SIG-M5 (cell line): ENCODE measurements at regions not wholly inside any gene's neighbourhood (a gene's known extent, or its start where the extent isn't known, plus 50 kb on each side); places are given as distances from the start of the nearest gene placed in this dataset.
A peak's percentile ranks its signal among the peaks of the same experiment; 100 is the strongest.

Source experiments
- DNase-seq: peaks from one replicate; lab custom pipeline; 2025; lab: John Stamatoyannopoulos, UW

DNA sequence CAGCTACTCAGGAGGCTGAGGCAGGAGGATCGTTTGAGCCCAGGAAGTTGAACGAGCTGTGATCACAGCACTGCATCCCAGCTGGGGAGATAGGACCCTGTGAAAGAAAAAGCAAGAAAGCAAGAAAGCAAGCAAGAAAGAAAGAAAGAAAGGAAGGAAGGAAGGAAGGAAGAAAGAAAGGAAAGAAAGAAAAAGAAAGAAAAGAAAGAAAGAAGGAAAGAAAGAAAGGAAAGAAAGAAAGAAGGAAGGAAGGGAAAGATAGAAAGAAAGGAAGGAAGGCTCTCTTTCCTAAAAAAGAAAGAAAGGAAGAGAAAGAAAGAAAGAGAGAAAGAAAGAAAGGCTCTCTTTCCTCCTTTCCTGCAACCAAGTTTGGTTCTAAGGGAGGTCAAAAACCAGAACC lies 380.3 kb downstream of the PCNX1 start:
- no peak for DNase-seq

- no peak for DNase-seq
These were observed 382.3 kb downstream of the PCNX1 start for GRCh38 chr14:71289536-71289935.

DNA sequence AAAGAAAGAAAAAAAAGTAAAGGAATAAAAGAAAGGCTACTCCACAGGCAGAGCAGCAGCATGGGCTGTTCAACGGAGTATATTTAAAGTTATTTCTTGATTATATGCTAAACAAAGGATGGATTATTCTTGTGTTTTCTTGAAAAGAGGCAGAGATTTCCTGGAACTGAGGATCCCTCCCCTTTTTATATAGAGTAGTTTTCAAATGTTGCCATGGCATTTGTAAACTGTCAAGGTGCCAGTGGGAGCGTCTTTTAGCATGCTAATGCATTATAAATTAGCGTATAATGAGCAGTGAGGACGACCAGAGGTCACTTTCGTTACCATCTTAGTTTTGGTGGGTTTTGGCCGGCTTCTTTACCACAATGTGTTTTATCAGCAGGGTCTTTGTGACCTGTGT lies 383.0 kb downstream of the PCNX1 start:
- DNase-seq = no peak

DNA sequence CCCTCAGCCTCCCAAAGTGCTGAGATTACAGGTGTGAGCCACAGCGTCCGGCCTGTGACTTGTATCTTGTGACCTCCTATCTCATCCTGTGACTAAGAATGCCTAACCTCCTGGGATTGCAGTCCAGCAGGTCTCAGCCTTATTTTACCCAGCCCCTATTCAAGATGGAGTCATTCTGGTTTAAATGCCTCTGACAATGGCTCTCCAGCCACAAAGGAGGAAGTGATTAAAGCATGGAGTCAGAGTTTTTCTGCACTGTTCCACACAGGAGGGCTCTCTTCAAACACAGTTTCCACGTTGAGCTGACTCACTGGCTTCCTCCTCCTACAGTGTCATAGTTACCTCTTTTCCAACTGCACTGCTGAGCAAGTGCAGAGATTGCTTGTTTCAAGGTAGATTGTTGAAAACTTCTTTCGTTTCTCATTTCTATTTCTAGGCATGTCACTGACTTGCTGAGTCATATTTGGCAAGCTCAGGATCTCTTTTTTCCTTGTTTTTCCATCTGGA lies 383.8 kb downstream of the PCNX1 start:
- DNase-seq = peak; percentile 39

DNA sequence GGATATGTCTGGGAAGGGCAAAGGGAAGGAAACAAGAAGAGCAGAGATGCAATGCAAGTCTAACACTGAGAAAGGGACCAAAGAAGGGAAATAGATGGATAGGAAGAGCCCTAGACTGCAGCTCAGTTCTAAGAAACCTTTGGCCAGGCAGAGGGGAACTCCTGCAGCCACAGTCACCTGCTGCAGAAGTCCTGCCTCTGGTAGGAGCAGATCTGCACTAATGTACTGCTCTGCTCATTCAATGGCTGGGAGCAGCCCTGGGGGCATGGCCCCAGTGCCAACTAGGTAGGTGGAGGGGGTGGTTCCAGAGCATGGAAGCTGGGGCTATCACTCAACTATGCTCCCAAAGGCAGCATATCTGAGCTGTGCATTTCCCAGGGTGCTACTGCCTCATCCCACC lies 388.9 kb downstream of the PCNX1 start:
- no peak for DNase-seq

GRCh38 chr14:71300566-71301330 lies 393.5 kb downstream of the PCNX1 start:
- DNase-seq = no peak

- DNase-seq = no peak
These were observed 394.4 kb downstream of the PCNX1 start for GRCh38 chr14:71301611-71302010.

DNA sequence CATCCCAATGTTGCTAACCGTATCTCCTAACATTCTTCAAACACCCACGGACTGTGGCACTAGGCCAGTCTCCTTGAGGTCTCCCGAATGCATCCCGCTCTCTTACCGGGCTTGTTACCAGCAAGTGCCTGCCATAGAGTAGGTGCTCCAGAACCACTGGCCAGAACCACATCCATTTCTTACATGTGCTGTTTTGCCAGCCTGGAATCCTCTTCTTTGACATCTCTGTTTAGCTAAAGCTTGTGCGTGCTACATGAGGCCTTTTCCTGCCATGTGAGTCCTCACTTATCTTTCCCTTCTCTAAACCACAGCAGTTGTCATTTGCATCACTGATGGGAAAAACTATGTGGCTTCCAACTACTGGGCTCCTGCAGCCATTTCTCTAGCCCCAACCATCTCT lies 397.4 kb downstream of the PCNX1 start:
- no peak for DNase-seq

- DNase-seq = no peak
These were observed 401.4 kb downstream of the PCNX1 start for GRCh38 chr14:71308671-71309070.

DNA sequence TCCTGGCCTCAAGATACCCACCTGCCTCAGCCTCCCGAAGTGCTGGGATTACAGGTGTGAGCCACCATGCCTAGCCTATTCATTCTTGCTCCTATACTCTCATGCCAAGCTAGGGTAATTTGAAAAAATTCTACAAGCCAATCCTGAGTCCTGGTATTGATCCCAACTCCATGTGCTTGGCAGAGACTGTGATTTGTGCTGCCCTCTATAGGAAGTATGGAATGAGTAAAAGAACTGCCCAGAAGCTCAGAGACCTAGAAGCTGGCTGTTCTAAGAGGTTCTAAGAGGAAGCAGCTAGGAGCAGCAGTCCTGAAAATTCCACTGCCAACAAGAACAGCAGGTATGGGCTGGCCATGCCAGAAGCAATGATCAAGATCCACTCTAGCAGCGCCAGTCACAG lies 402.5 kb downstream of the PCNX1 start:
- no peak for DNase-seq

DNA sequence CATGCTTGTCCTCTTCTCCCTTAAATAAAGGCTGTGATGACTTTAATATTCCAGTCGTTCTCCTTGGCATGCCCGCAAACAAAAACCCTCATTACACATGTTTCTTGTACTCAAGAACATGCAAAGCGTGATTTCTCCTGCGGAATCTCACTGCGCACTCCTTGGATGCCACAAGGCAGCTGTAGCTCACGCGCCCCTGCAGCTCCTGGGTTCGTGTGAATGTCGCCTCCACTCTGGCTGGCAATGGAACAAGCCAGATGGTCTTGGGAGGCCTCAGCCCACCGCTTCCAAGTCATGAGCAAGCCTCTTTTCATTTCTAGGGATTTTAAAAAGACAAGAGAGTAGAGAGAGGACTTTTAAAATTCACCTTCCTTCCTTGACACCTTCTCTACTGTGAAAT lies 403.8 kb downstream of the PCNX1 start:
- DNase-seq = no peak

GRCh38 chr14:71314717-71315116 lies 407.5 kb downstream of the PCNX1 start:
- no peak for DNase-seq

DNA sequence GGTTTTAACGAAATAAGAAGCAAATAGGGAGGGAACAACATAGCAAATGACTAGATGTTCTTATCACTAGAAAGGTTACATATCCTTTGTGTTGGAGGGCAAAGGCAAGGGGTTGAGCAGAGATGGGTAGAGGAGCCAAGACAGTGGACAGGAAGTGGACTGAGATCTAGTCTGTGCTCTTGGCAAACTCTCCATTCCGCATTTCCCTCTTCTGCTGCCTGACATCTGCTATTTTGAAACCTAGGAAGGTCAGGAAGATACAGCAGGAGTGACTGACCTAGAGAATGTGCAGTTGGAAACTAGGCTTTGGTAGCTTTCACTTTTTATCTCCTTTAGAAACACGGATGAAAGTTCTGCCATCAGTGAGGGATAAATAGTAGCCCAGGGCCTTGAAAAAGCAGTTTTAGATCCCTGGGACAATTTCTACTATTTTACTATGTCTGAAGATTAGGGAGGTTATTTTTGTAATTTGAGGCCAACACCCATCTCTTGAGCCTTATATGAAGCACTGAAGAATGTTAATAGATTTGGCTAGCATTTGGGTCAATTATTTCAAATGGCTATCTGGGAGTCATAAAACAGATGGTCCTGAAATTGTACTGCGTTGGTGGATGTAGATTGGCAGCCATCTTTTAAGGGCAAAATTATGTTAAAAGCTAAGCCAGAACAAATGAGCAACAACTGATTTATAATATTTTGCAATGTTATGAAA lies 410.3 kb downstream of the PCNX1 start:
- no peak for DNase-seq

DNA sequence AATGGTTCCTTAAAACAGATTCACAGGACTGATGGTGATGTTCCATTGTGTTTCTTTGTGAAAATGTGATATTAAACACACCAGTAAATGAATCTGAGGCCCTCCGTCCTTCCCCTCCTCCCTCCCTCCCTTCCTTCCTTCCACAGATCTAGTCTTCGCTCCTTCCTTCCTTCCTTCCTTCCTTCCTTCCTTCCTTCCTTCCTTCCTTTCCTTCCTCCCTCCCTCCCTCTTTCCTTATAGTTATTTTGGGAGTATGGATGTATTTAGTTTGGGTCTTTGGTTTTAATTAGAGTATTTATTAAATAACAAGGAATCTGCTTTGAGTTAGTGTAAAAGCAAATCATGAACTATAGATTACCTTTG lies 410.8 kb downstream of the PCNX1 start:
- no peak for DNase-seq

DNA sequence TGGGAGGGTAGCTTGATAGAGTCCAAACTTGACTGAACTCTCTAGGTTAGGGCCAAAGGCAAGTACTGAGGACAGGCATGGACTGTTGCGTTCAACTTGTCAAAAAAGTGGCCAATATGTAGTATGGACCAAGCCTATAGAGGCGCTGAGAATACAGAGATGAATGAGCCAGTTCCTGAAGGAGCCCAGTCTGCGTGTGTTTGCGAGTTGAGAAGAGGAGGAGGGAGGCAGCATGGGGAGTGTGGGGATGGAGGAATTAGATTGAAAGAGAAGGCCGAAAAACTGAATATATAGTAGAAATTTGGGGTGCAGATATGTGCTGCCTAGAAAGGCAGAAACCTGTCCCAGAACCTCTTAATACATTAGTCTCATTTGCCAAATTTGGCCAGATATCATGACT lies 412.4 kb downstream of the PCNX1 start:
- no peak for DNase-seq

GRCh38 chr14:71320107-71320733 lies 413.0 kb downstream of the PCNX1 start, which contains the start of gene SIPA1L1:
TSS of gene SIPA1L1 (plus strand) at chr14:71320476.
- DNase-seq = peak; percentile 86

DNA sequence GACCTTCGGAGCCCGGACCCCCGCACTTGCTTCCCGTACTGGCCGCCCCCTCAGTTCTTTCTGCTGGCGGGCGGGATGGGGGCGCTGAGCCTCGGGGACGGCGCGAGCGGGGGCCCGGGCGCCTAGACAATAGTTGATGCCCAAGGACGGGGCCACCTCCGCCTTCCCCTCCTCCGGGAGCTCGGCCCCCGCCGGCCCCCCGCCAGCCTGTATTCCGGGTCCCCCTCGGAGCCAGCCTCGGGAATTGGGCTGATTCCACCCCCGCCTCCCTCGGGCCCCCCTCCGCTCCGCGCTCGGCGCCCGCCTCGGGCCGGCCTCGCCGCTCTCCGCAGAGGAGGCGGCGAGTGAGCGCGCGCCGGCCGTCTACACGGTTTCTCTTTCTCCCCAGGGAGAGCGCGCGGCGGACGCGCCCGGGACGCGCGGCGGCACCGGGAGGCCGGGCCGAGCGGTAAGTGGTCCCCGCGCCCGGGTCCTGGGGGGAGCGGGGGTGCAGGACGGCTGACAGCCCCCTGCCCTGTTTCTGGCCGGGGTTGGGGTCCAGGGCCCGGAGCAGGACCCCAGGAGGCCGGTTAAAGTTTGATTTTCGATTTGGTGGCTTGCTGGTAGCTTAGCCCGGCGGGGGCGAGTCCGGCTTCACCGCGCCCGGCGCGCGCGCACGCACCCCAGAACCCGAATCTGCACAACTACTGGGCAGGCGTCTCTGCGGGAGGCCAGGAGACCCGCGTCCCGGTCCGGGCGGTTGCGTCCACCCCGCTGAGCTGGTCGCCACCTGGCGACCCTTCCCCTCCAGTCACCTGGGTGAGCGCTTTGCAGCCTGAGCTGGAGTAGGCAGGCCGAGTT lies 413.7 kb downstream of the PCNX1 start:
- DNase-seq = no peak

DNA sequence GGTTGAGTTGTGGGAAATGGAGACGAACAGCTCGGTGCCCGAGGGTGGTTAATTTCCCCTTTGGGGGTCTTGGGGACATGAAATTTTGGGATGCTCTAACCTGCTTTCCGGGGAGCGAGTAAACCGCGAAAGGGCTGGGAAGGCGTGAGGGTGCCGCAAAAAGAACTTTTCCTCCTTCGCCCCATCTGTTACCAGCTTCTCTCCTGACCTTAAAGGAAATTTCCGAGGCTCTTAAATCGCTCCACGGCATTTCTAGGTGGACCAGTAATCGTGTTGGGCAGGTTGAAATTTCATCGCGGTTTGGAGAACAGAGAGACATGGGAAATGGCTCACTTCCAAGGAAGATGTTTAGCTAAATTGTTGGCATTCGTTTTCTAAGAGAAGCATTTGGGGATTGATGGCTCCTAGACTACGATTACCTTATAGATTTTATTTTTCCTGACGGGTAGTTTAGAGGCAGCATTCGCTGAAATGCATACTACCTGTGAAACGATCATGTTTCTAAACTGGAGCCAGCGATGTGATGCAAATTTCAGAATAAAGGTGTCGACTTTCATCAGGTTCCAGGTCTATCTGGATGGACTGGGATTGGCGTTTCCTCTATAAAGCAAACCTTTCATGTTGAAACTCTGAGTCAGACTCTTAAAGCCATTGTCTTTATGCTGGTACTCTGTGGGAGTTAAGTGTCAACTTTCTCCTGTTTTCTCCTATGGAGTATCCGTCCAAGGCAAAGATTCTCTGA lies 414.5 kb downstream of the PCNX1 start:
- no peak for DNase-seq

- no peak for DNase-seq
These were observed 415.5 kb downstream of the PCNX1 start for GRCh38 chr14:71322655-71323250.

- DNase-seq = no peak
These were observed 417.6 kb downstream of the PCNX1 start for GRCh38 chr14:71324767-71325272.

DNA sequence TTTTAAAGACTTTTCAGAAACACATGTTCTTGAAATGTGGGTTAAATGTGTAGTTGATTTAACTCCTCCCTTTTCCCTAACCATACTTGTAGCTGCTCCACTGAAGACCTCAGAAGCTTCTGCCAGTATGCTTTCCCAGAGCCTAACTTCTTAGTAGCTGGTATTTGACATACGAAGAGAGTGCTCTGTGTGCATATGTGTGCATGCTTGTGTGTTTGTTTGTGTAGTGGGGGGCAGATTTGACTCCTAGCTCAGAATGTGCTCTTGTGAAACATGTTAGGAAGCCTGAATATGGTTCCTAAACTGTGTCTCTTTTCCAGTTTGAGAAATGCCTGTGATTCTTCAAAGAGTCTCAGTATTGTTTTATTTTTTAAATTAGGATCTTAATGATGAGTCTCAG lies 420.4 kb downstream of the PCNX1 start:
- no peak for DNase-seq
